ENCODE measurements at regions not wholly inside any gene's neighbourhood (a gene's known extent, or its start where the extent isn't known, plus 50 kb on each side); places are given as distances from the start of the nearest gene placed in this dataset.

DNA sequence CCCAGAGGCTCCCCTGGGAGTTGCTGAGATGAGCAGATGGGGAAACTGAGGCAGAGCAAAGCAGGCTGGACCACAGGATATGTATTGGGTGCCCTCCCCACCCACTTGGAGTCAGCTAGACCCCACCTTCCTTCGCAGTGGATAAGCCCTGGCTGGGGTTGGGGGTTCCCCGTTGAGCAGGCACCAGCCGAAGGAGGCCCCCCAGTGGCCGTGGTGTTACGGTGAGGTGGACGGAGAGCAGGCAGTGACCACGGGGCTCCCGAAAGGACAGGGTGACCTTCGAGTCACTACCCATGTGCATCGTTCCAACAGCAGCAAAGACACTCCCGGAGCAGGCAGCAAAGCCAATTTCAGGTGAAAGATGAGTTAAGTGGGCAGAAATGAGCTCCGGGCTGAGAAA is 62.4 kb upstream of the ADGRE5 start:
- Histone ChIP-seq H3K4me3 (replicated peaks in 1 of 2; ENCODE audit: low read depth in 1 of 2, low read length in 2 of 2) (no peak overlapping the region), H4K20me1 (ENCODE audit: insufficient read depth) (no peaks in the 10 kb centered on the region), H3K79me2 (ENCODE audit: insufficient read depth, low read length) (no peaks in the 10 kb centered on the region), H3K27me3 (ENCODE audit: insufficient read depth, low read length) (no peaks in the 10 kb centered on the region), H3K4me1 (ENCODE audit: control insufficient read depth in 1 of 2, insufficient read depth in 2 of 2, low read length in 2 of 2) (no peaks in the 10 kb centered on the region), H3K9ac (ENCODE audit: low read length) (no peak overlapping the region), H2AFZ (ENCODE audit: low read depth, low read length, poor library complexity, severe bottlenecking) (no peak overlapping the region), H3K4me2 (ENCODE audit: low read length) (no peak overlapping the region), H3K27ac (ENCODE audit: low read depth, low read length) (no peak overlapping the region), H3K36me3 (ENCODE audit: control insufficient read depth in 1 of 2, insufficient read depth in 2 of 2, low read length in 2 of 2) (no peaks in the 10 kb centered on the region), H3K9me3 (ENCODE audit: control insufficient read depth in 1 of 2, insufficient read depth in 1 of 2, low read depth in 1 of 2, low read length in 2 of 2) (no peaks in the 10 kb centered on the region), H3K9me2 (ENCODE audit: insufficient read depth) (no peaks in the 10 kb centered on the region)
- ATAC-seq (peak; percentile 67; the same call in 1 of the 2 replicates), DNase-seq (ENCODE audit: low read depth, low spot score) (no peak)
- intact Hi-C loops (cut with micrococcal nuclease) = loop anchor here (1.0 kb wide), 1 partner anchor 31 kb away; no protein-coding TSS in a partner anchor
- no TSS peak for BruUV-seq (replicated peaks)
- ChIA-PET CTCF (no interaction called here), POLR2A (no interaction called here), RAD21 (ENCODE audit: low non-redundant PET in 1 of 2, low total read pairs in 2 of 2, uncharacterized antibody in 2 of 2, unreplicated experiment in 2 of 2) (no interaction called here)
- no peak for TF ChIP-seq CEBPB (IDR thresholded peaks at IDR 0.05; ENCODE audit: low read depth)
- no peak for TF ChIP-seq SIN3A (IDR thresholded peaks at IDR 0.05; ENCODE audit: low read depth)
- TF ChIP-seq RAD21 (IDR thresholded peaks at IDR 0.05; ENCODE audit: low read depth) = peak; percentile 50
- no peak for TF ChIP-seq CBX3 (IDR thresholded peaks at IDR 0.05; ENCODE audit: low read depth)
- no peak for TF ChIP-seq MAX (IDR thresholded peaks at IDR 0.05)
- peak; percentile 19 to 43 (median 28); a peak in 4 of 6 replicates for TF ChIP-seq CTCF (IDR thresholded peaks at IDR 0.05 in 2 of 3, conservative IDR thresholded peaks at IDR 0.05 in 1 of 3; ENCODE audit: borderline replicate concordance in 1 of 3, insufficient read depth in 1 of 3, low read depth in 2 of 3, low read length in 2 of 3)

- Histone ChIP-seq H3K27me3 (ENCODE audit: insufficient read depth, low read length) (no peaks in the 10 kb centered on the region), H4K20me1 (ENCODE audit: insufficient read depth) (no peaks in the 10 kb centered on the region), H2AFZ (ENCODE audit: low read depth, low read length, poor library complexity, severe bottlenecking) (no peak overlapping the region), H3K9me2 (ENCODE audit: insufficient read depth) (no peaks in the 10 kb centered on the region), H3K27ac (ENCODE audit: low read depth, low read length) (no peak overlapping the region), H3K9ac (ENCODE audit: low read length) (no peak overlapping the region), H3K4me1 (ENCODE audit: control insufficient read depth in 1 of 2, insufficient read depth in 2 of 2, low read length in 2 of 2) (no peaks in the 10 kb centered on the region), H3K9me3 (ENCODE audit: control insufficient read depth in 1 of 2, insufficient read depth in 1 of 2, low read depth in 1 of 2, low read length in 2 of 2) (no peaks in the 10 kb centered on the region), H3K79me2 (ENCODE audit: insufficient read depth, low read length) (no peaks in the 10 kb centered on the region), H3K36me3 (ENCODE audit: control insufficient read depth in 1 of 2, insufficient read depth in 2 of 2, low read length in 2 of 2) (no peaks in the 10 kb centered on the region), H3K4me2 (ENCODE audit: low read length) (no peak overlapping the region), H3K4me3 (replicated peaks in 1 of 2; ENCODE audit: low read depth in 1 of 2, low read length in 2 of 2) (no peak overlapping the region)
- ATAC-seq (no peak), DNase-seq (ENCODE audit: low read depth, low spot score) (no peak)
- no TSS peak for BruUV-seq (replicated peaks)
- CTCF ChIA-PET = no interaction called here
- POLR2A ChIA-PET = no interaction called here
- RAD21 ChIA-PET (ENCODE audit: low non-redundant PET in 1 of 2, low total read pairs in 2 of 2, uncharacterized antibody in 2 of 2, unreplicated experiment in 2 of 2) = no interaction called here
- intact Hi-C loops (cut with micrococcal nuclease) = no loop called here
- no peak for TF ChIP-seq ZNF274 (IDR thresholded peaks at IDR 0.05; ENCODE audit: low read depth, low read length)
- no peak for TF ChIP-seq EGR1 (IDR thresholded peaks at IDR 0.05; ENCODE audit: low read depth)
- TF ChIP-seq RAD21 (IDR thresholded peaks at IDR 0.05; ENCODE audit: low read depth) = no peak
- TF ChIP-seq MAX (IDR thresholded peaks at IDR 0.05) = no peak
- no peak for TF ChIP-seq ZBTB33 (IDR thresholded peaks at IDR 0.05; ENCODE audit: extremely low read depth, insufficient replicate concordance, low read length)
- no peak for TF ChIP-seq SP1 (IDR thresholded peaks at IDR 0.05; ENCODE audit: low read depth)
- no peak for TF ChIP-seq TCF7L2 (IDR thresholded peaks at IDR 0.05; ENCODE audit: borderline replicate concordance, extremely low read depth, insufficient read depth, insufficient read length)
- no peak for TF ChIP-seq ELF1 (IDR thresholded peaks at IDR 0.05; ENCODE audit: borderline replicate concordance, low read depth)
- TF ChIP-seq FOSL1 (IDR thresholded peaks at IDR 0.05; ENCODE audit: low read depth) = no peak
- no peak for TF ChIP-seq CTCF (IDR thresholded peaks at IDR 0.05 in 2 of 3, conservative IDR thresholded peaks at IDR 0.05 in 1 of 3; ENCODE audit: borderline replicate concordance in 1 of 3, insufficient read depth in 1 of 3, low read depth in 2 of 3, low read length in 2 of 3)
- no peak for TF ChIP-seq CEBPB (IDR thresholded peaks at IDR 0.05; ENCODE audit: low read depth)
Observed at GRCh38 chr19:14317157-14317556, 64.1 kb upstream of the ADGRE5 start.

Data from HCT116 (cell line).